B cell (primary cell): ENCODE measurements at regions not wholly inside any gene's neighbourhood (a gene's known extent, or its start where the extent isn't known, plus 50 kb on each side); places are given as distances from the start of the nearest gene placed in this dataset.

Experiments used
- CTCF ChIP-seq: fragments of 200-600 bp; IDR thresholded peaks from one replicate; pipeline ENCODE4 v1.8.0; 2022; ENCODE audit warnings: antibody characterized with exemption, mild to moderate bottlenecking
- EZH2 ChIP-seq: IDR thresholded peaks from 2 replicates; pipeline ENCODE4 v1.6.1; 2012; ENCODE audit warnings: borderline replicate concordance, low read depth, mild to moderate bottlenecking, moderate library complexity, low read length; ENCODE audit not compliant: insufficient read depth, poor library complexity, severe bottlenecking

GRCh38 chr10:45204954-45205775 lies 110.2 kb downstream of the OR13A1 start:
- TF ChIP-seq CTCF (no peak), EZH2 (no peak)
